GM23248 (cell line): ENCODE measurements at regions not wholly inside any gene's neighbourhood (a gene's known extent, or its start where the extent isn't known, plus 50 kb on each side); places are given as distances from the start of the nearest gene placed in this dataset.

ENCODE experiments used
- DNase-seq: peaks from one replicate; pipeline ENCODE4 v3.0.0-alpha.2; 2015
- H2AFZ ChIP-seq: fragments of 200-600 bp; sonication (generic); 2 replicates; pipeline ENCODE4 v1.6.1; 2016; ENCODE audit warnings: antibody characterized with exemption
- H3F3A ChIP-seq: fragments of 200-600 bp; sonication (generic); 2 replicates; pipeline ENCODE4 v1.6.1; 2016; ENCODE audit warnings: mild to moderate bottlenecking, antibody characterized with exemption, mixed run types; ENCODE audit not compliant: insufficient read depth
- H3K27ac ChIP-seq: fragments of 200-600 bp; sonication (generic); 2 replicates; pipeline ENCODE4 v1.5.1; 2016; ENCODE audit warnings: mild to moderate bottlenecking
- H3K27me3 ChIP-seq: fragments of 200-600 bp; sonication (generic); replicated peaks from 2 replicates; pipeline ENCODE4 v1.6.1; 2016; ENCODE audit warnings: mild to moderate bottlenecking; ENCODE audit not compliant: insufficient read depth
- H3K36me3 ChIP-seq: fragments of 200-600 bp; sonication (generic); 2 replicates; pipeline ENCODE4 v1.6.1; 2016; ENCODE audit warnings: low read depth, mild to moderate bottlenecking
- H3K4me1 ChIP-seq: fragments of 200-600 bp; sonication (generic); 2 replicates; pipeline ENCODE4 v1.6.1; 2016; ENCODE audit warnings: mild to moderate bottlenecking; ENCODE audit not compliant: insufficient read depth
- H3K4me2 ChIP-seq: fragments of 200-600 bp; sonication (generic); one replicate; pipeline ENCODE4 v1.6.1; 2016; ENCODE audit warnings: mild to moderate bottlenecking; ENCODE audit not compliant: unreplicated experiment
- H3K4me3 ChIP-seq: fragments of 200-600 bp; sonication (generic); 2 replicates; pipeline ENCODE4 v1.5.1; 2016; ENCODE audit warnings: mild to moderate bottlenecking
- H3K79me2 ChIP-seq: fragments of 200-600 bp; sonication (generic); 2 replicates; pipeline ENCODE4 v1.6.1; 2016; ENCODE audit warnings: mild to moderate bottlenecking; ENCODE audit not compliant: insufficient read depth
- H3K9ac ChIP-seq: fragments of 200-600 bp; sonication (generic); 2 replicates; pipeline ENCODE4 v1.6.1; 2016; ENCODE audit warnings: mild to moderate bottlenecking
- H3K9me2 ChIP-seq: fragments of 200-600 bp; sonication (generic); 2 replicates; pipeline ENCODE4 v1.6.1; 2016; ENCODE audit warnings: mixed run types, mild to moderate bottlenecking, moderate library complexity; ENCODE audit not compliant: insufficient read depth
- H3K9me3 ChIP-seq: fragments of 200-600 bp; sonication (generic); one replicate; pipeline ENCODE4 v1.6.1; 2017; ENCODE audit warnings: low read depth
- H4K20me1 ChIP-seq: fragments of 200-600 bp; sonication (generic); 2 replicates; pipeline ENCODE4 v1.6.0; 2016; ENCODE audit not compliant: insufficient read depth
- EZH2 ChIP-seq: fragments of 200-600 bp; sonication (generic); IDR thresholded peaks from 2 replicates; pipeline ENCODE4 v1.6.1; 2018; ENCODE audit warnings: antibody characterized with exemption, mild to moderate bottlenecking; ENCODE audit not compliant: insufficient read depth, poor library complexity, severe bottlenecking
- EZH2phosphoT487 ChIP-seq: fragments of 200-600 bp; sonication (generic); IDR thresholded peaks from 2 replicates; pipeline ENCODE4 v1.6.1; 2018; ENCODE audit warnings: antibody characterized with exemption, moderate library complexity, mild to moderate bottlenecking, low read depth; ENCODE audit not compliant: insufficient read depth
- WGBS, 2 experiments: methylation state at CpG; one replicate each; pipeline ENCODE4 v1.1.6; 2015 to 2017; ENCODE audit warnings: low lambda C conversion rate in 2 of 2, low coverage in 1 of 2; ENCODE audit errors: missing lambda C conversion rate in 2 of 2; 5-methylcytosine and 5-hydroxymethylcytosine counted together
- in situ Hi-C: fragments of 300-500 bp; cut with MboI; formaldehyde crosslinking; loops from 2 replicates; pipeline ENCODE4 v1.15.0; 2020

- peaks cover 30% of the 10 kb centered on the region for H3F3A ChIP-seq
- H3K4me1 ChIP-seq: peaks cover 26% of the 10 kb centered on the region
- H3K9me2 ChIP-seq: no peaks in the 10 kb centered on the region
- no peaks in the 10 kb centered on the region for H3K79me2 ChIP-seq
- no peaks in the 10 kb centered on the region for H3K27me3 ChIP-seq
- no peaks in the 10 kb centered on the region for H3K36me3 ChIP-seq
- peak overlapping the region; percentile 60 for H3K4me3 ChIP-seq
- in situ Hi-C loops: no loop called here
- H3K4me2 ChIP-seq: peak overlapping the region; percentile 70
- H2AFZ ChIP-seq: peak overlapping the region; percentile 70
- no peak for TF ChIP-seq EZH2
- TF ChIP-seq EZH2phosphoT487: peak; percentile 98
- H3K9ac ChIP-seq: peak overlapping the region; percentile 28
- H4K20me1 ChIP-seq: no peaks in the 10 kb centered on the region
- H3K27ac ChIP-seq: peak overlapping the region; percentile 71
- no peaks in the 10 kb centered on the region for H3K9me3 ChIP-seq
- peak; percentile 10 for DNase-seq
- WGBS, 2 experiments: 31 to 35% methylated on average over 4 of the region's 4 CpGs
These were observed 102.0 kb upstream of the GLI3 start for GRCh38 chr7:42338916-42339540.

DNA sequence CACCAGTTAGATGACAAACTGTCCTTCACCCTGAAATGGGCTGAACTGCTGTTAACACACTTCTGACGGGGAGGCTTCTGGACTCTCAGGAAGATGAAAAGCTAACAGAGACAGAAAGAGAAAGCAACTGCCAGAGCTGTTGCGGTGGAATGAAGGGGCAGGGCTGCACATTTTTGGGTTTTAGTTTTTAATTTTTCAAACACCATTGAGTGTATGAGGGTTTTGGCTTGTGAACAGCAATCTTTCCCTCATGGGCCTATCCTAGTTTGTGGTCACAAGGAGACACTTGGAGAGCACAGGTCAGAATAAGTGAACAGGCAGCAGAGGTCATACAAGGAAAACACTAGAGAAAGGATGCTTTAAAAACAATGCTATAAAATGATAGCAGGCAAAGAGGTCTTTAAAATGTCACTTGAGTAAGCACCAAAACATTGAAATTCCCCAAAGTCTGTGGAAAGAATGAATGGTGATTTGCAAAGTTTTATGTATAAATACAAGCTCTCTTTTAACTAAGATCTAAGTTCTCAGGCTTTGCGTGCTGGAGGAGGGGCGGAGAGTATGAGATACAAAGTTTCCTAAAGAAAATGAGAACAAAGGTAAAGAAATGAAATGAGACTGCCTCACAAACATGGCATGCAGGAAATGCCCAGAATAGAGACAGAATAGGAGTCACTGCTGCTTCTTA, 101.4 kb upstream of the GLI3 start:
- peak overlapping the region; percentile 60 for H3K4me3 ChIP-seq
- H3K9me3 ChIP-seq: no peaks in the 10 kb centered on the region
- no peaks in the 10 kb centered on the region for H3K9me2 ChIP-seq
- no peaks in the 10 kb centered on the region for H3K79me2 ChIP-seq
- TF ChIP-seq EZH2phosphoT487 (no peak), EZH2 (no peak)
- peak overlapping the region; percentile 70 for H3K4me2 ChIP-seq
- no peaks in the 10 kb centered on the region for H4K20me1 ChIP-seq
- DNase-seq: peak; percentile 86
- peak overlapping the region; percentile 28 for H3K9ac ChIP-seq
- in situ Hi-C loops: no loop called here
- H3K36me3 ChIP-seq: no peaks in the 10 kb centered on the region
- 6 to 14% methylated on average over 4 of the region's 4 CpGs for WGBS, 2 experiments
- H2AFZ ChIP-seq: peak overlapping the region; percentile 70
- peaks cover 30% of the 10 kb centered on the region for H3F3A ChIP-seq
- H3K27me3 ChIP-seq: no peaks in the 10 kb centered on the region
- peaks cover 26% of the 10 kb centered on the region for H3K4me1 ChIP-seq
- H3K27ac ChIP-seq: peak overlapping the region; percentile 71

- H2AFZ ChIP-seq: no peak overlapping the region
- H3K27me3 ChIP-seq: no peaks in the 10 kb centered on the region
- 93 to 97% methylated on average over 13 of the region's 13 CpGs for WGBS, 2 experiments
- H3K9ac ChIP-seq: 0 out of 2 replicates have a peak overlapping the region, but pooled peaks have one; percentile 28
- no peaks in the 10 kb centered on the region for H3K36me3 ChIP-seq
- peak overlapping the region; percentile 71; the same call in 1 of the 2 replicates for H3K27ac ChIP-seq
- no peaks in the 10 kb centered on the region for H3K9me2 ChIP-seq
- H3K79me2 ChIP-seq: no peaks in the 10 kb centered on the region
- TF ChIP-seq EZH2phosphoT487 (no peak), EZH2 (no peak)
- H3K9me3 ChIP-seq: no peaks in the 10 kb centered on the region
- peak overlapping the region; percentile 60 for H3K4me3 ChIP-seq
- peak overlapping the region; percentile 70 for H3K4me2 ChIP-seq
- peaks cover 30% of the 10 kb centered on the region for H3F3A ChIP-seq
- in situ Hi-C loops: no loop called here
- no peak for DNase-seq
- peaks cover 26% of the 10 kb centered on the region for H3K4me1 ChIP-seq
- H4K20me1 ChIP-seq: no peaks in the 10 kb centered on the region
These were observed 100.4 kb upstream of the GLI3 start for GRCh38 chr7:42337225-42337905.

DNA sequence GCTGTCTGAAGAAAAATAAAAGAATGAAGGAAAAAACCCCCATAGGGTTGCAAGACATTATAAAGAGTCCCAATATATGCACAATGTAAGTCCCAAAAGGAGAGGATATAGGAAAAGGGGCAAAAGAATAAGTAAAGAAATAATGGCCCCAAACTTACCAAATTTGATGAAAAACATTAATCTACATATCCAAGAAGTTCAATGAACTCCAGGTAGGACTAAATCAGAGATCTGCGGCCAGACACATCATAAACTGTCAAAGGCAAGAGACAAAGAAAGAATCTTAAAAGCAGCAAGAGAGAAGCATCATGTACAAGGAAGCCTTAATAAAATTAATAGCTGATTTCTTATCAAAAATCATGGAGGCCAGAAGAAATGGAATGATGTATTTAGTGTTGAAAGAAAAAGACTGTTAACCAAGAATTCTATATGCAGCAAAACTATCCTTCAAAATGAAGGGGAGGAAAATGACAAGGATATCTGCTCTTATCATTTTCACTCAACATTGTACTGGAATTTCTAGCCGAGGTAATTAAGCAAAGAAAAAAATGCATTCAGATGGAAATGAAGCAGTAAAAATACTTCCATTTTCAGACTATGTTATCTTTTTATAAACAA, 95.7 kb upstream of the GLI3 start:
- H3F3A ChIP-seq: peaks cover 3% of the 10 kb centered on the region; the same call in 1 of the 2 replicates
- no peak overlapping the region for H3K4me2 ChIP-seq
- H4K20me1 ChIP-seq: no peaks in the 10 kb centered on the region
- no peaks in the 10 kb centered on the region for H3K27me3 ChIP-seq
- peaks cover 5% of the 10 kb centered on the region for H3K4me1 ChIP-seq
- H3K4me3 ChIP-seq: no peak overlapping the region
- DNase-seq: no peak
- H2AFZ ChIP-seq: no peak overlapping the region
- in situ Hi-C loops: no loop called here
- 37 to 61% methylated on average over 2 of the region's 2 CpGs for WGBS, 2 experiments
- no peaks in the 10 kb centered on the region for H3K9me3 ChIP-seq
- no peak overlapping the region for H3K9ac ChIP-seq
- no peaks in the 10 kb centered on the region for H3K36me3 ChIP-seq
- TF ChIP-seq EZH2: no peak
- H3K9me2 ChIP-seq: no peaks in the 10 kb centered on the region
- no peaks in the 10 kb centered on the region for H3K79me2 ChIP-seq
- no peak overlapping the region for H3K27ac ChIP-seq
